Activated B cell treated with CpG ODN at 0.5 μM for 24 hours (primary cell): ENCODE measurements at regions not wholly inside any gene's neighbourhood (a gene's known extent, or its start where the extent isn't known, plus 50 kb on each side); places are given as distances from the start of the nearest gene placed in this dataset.

Experiments used
- ATAC-seq: fragments of 200-7000 bp; cut with Tn5 transposase; one replicate; pipeline ENCODE4 v1.10.0; 2021; ENCODE audit warnings: low read depth, mild to moderate bottlenecking, moderate library complexity
- CTCF ChIA-PET: fragments of 350-600 bp; sonication (Branson Sonifier 250); formaldehyde crosslinking; loops from one replicate; lab custom pipeline; 2021; ENCODE audit warnings: antibody characterized with exemption; lab: Charles Lee
- POLR2A ChIA-PET: fragments of 350-600 bp; sonication (Branson Sonifier 250); formaldehyde crosslinking; loops from one replicate; lab custom pipeline; 2021; ENCODE audit warnings: antibody characterized with exemption; lab: Charles Lee
- DNase-seq: peaks from one replicate; pipeline ENCODE4 v3.0.0; 2022
- H3K27ac Mint-ChIP-seq: one replicate; pipeline ENCODE4 v1.8.0; 2020; ENCODE audit warnings: mixed read lengths
- H3K27me3 Mint-ChIP-seq: one replicate; pipeline ENCODE4 v1.8.0; 2021; ENCODE audit warnings: mixed read lengths
- H3K36me3 Mint-ChIP-seq: one replicate; pipeline ENCODE4 v1.8.0; 2021; ENCODE audit warnings: low read depth, mixed read lengths
- H3K4me1 Mint-ChIP-seq: one replicate; pipeline ENCODE4 v1.8.0; 2021; ENCODE audit warnings: mixed read lengths
- H3K4me3 Mint-ChIP-seq: one replicate; pipeline ENCODE4 v1.8.0; 2020; ENCODE audit warnings: mild to moderate bottlenecking, mixed read lengths
- H3K9me3 Mint-ChIP-seq: one replicate; pipeline ENCODE4 v1.8.0; 2020; ENCODE audit warnings: mixed read lengths
- intact Hi-C: fragments of 100-400 bp; cut with micrococcal nuclease; formaldehyde crosslinking; loops from one replicate; pipeline ENCODE4 v1.15.1; 2024
- TF ChIP-seq, protein P1 (sequence below): fragments of 200-600 bp; IDR thresholded peaks from one replicate; pipeline ENCODE4 v1.8.0; 2022; ENCODE audit warnings: antibody characterized with exemption, mild to moderate bottlenecking

DNA sequence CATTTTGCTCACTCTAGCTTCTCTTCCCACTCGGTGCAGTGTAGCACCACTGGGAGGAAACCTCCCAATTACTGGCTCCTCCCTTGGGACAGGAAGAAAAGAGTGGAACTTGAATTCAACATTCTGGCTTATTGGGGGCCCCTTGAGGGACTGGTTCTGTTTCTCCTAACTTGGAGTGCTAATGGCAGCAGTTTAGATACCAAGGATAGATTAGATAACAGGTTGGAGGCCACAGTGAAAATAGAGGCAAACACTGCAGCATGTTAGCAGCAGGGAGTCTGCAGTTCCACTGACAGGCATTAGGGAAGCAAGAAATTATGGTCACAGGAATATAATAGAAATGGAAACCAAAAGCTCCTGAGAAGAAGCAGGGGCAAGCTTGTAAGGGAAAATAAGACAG lies 322.0 kb downstream of the ABCC12 start:
- peaks cover 20% of the 10 kb centered on the region for H3K9me3 Mint-ChIP-seq
- ChIA-PET POLR2A (no interaction called here), CTCF (no interaction called here)
- no peaks in the 10 kb centered on the region for H3K4me1 Mint-ChIP-seq
- no peak overlapping the region for H3K4me3 Mint-ChIP-seq
- no peak for DNase-seq
- TF ChIP-seq, protein P1, sequence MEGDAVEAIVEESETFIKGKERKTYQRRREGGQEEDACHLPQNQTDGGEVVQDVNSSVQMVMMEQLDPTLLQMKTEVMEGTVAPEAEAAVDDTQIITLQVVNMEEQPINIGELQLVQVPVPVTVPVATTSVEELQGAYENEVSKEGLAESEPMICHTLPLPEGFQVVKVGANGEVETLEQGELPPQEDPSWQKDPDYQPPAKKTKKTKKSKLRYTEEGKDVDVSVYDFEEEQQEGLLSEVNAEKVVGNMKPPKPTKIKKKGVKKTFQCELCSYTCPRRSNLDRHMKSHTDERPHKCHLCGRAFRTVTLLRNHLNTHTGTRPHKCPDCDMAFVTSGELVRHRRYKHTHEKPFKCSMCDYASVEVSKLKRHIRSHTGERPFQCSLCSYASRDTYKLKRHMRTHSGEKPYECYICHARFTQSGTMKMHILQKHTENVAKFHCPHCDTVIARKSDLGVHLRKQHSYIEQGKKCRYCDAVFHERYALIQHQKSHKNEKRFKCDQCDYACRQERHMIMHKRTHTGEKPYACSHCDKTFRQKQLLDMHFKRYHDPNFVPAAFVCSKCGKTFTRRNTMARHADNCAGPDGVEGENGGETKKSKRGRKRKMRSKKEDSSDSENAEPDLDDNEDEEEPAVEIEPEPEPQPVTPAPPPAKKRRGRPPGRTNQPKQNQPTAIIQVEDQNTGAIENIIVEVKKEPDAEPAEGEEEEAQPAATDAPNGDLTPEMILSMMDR = no peak
- intact Hi-C loops = no loop called here
- ATAC-seq = no peak
- H3K27me3 Mint-ChIP-seq = no peaks in the 10 kb centered on the region
- H3K27ac Mint-ChIP-seq = no peak overlapping the region
- H3K36me3 Mint-ChIP-seq = no peaks in the 10 kb centered on the region

DNA sequence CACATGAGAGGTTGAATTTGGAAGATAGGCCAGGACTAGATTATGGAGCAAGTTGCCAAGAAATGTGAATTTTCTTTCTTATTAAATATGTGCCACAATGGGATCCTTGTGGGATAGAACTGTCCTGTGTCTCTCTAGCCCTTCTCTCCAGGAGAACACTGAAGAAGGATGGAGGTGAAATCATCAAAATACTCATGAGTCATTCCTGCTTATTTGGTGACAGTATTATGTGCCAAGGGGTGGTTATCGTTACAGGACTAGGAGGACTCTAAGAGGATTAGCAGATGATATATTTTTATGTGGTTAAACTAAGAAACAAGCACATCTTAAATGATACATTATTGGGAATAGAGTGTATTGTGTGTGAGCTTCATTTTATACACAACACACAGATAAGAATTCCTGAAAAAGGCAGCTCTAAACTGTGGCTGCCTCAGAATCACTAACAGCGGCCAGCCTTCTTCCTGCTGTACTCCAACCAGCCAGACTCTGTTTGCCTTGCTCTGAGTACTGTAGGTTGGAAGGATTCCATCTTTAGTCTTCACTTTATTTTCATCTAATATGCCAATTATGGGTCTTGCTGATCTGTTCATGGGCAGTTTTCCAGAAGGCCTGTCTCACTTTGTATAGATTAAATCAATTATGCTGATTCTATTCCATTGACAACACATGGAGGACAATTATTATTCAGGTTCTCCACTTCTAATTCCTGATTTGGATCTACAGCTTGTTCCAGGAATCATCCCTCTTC lies 325.8 kb downstream of the ABCC12 start:
- no peak for DNase-seq
- TF ChIP-seq, protein P1 = no peak
- ATAC-seq = no peak
- Mint-ChIP-seq H3K27me3 (no peaks in the 10 kb centered on the region), H3K36me3 (no peaks in the 10 kb centered on the region), H3K4me3 (no peak overlapping the region), H3K4me1 (no peaks in the 10 kb centered on the region), H3K27ac (no peak overlapping the region), H3K9me3 (peaks cover 23% of the 10 kb centered on the region)
- POLR2A ChIA-PET = no interaction called here
- CTCF ChIA-PET = no interaction called here
- intact Hi-C loops = no loop called here

DNA sequence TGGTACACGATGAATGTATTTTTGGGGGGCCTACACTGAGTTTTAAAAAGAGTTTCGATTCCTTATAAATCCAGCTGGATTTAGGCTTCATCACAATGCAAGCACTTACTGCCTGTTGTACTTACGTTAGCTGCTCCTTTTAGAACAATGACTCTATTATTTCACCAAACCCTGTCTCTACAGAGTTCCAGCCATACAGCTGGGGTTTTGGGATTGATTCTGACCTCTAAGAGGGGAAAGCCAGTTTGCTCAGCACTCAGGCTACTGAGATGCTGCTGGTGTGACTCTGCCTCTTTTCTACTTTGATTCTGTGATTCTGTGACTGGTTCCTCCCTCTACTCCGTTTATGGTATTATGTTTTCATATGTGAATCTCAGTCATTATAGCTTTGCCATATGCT lies 329.7 kb downstream of the ABCC12 start:
- ChIA-PET POLR2A (no interaction called here), CTCF (no interaction called here)
- Mint-ChIP-seq H3K9me3 (peaks cover 9% of the 10 kb centered on the region), H3K4me1 (no peaks in the 10 kb centered on the region), H3K27ac (no peak overlapping the region), H3K4me3 (no peak overlapping the region), H3K27me3 (no peaks in the 10 kb centered on the region), H3K36me3 (no peaks in the 10 kb centered on the region)
- intact Hi-C loops = no loop called here
- TF ChIP-seq, protein P1 = no peak
- DNase-seq = no peak
- ATAC-seq = no peak

DNA sequence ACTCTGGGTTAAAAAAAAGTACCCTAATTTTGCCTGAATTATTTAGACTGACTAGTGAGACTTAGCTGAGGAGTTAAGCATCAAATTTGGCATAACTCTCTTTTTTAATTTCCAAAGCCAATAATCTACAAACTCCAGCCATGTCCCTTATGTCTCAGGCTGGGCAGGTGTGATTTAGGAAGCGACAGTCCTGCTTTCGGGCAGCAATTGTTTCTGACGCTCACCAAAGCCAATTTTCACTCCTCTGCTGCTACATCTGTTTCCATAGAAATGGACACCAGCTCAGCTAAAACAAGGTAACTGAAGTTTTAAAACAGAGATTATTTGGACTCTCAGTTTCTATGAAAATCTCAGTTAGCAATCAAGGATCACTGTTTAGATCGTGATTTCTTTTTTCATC lies 338.7 kb downstream of the ABCC12 start:
- intact Hi-C loops = no loop called here
- Mint-ChIP-seq H3K27me3 (no peaks in the 10 kb centered on the region), H3K9me3 (peaks cover 7% of the 10 kb centered on the region), H3K27ac (no peak overlapping the region), H3K4me1 (no peaks in the 10 kb centered on the region), H3K4me3 (no peak overlapping the region), H3K36me3 (no peaks in the 10 kb centered on the region)
- DNase-seq (no peak), ATAC-seq (no peak)
- TF ChIP-seq, protein P1 = no peak
- ChIA-PET POLR2A (no interaction called here), CTCF (no interaction called here)

- H3K27ac Mint-ChIP-seq = no peak overlapping the region
- intact Hi-C loops = no loop called here
- ChIA-PET CTCF (no interaction called here), POLR2A (no interaction called here)
- DNase-seq = no peak
- H3K9me3 Mint-ChIP-seq = peaks cover 7% of the 10 kb centered on the region
- H3K4me1 Mint-ChIP-seq = no peaks in the 10 kb centered on the region
- H3K4me3 Mint-ChIP-seq = no peak overlapping the region
- H3K36me3 Mint-ChIP-seq = no peaks in the 10 kb centered on the region
- H3K27me3 Mint-ChIP-seq = no peaks in the 10 kb centered on the region
- no peak for ATAC-seq
- TF ChIP-seq, protein P1 = no peak
These were observed 339.3 kb downstream of the ABCC12 start for GRCh38 chr16:47816511-47816910.
